ENCODE measurements at regions not wholly inside any gene's neighbourhood (a gene's known extent, or its start where the extent isn't known, plus 50 kb on each side); places are given as distances from the start of the nearest gene placed in this dataset.

GRCh38 chrX:14351611-14352303, 177.6 kb upstream of the GLRA2 start (continued):
- TF ChIP-seq CHD2 (IDR thresholded peaks at IDR 0.05; ENCODE audit: borderline replicate concordance, low read depth, low read length) (no peak), E4F1 (IDR thresholded peaks at IDR 0.05; ENCODE audit: borderline replicate concordance, partially characterized antibody) (no peak)

- ChIA-PET POLR2A (interaction anchor here (0.7 kb wide), 1 partner anchor 166 kb away, joined by 4 read pairs; no protein-coding TSS in a partner anchor), CTCF (no interaction called here), RAD21 (ENCODE audit: unreplicated experiment) (no interaction called here), SMC1A (ENCODE audit: uncharacterized antibody, unreplicated experiment) (no interaction called here)
- Histone ChIP-seq H3K27ac (ENCODE audit: control insufficient read depth, insufficient read depth) (no peak overlapping the region), H4K20me1 (ENCODE audit: control insufficient read depth, insufficient read depth) (no peaks in the 10 kb centered on the region), H3K4me2 (ENCODE audit: control insufficient read depth, insufficient read depth) (no peak overlapping the region), H3K79me2 (ENCODE audit: control insufficient read depth, insufficient read depth, low read length) (no peaks in the 10 kb centered on the region), H3K27me3 (replicated peaks in 1 of 2; ENCODE audit: control insufficient read depth in 2 of 2, insufficient read depth in 2 of 2, low read length in 1 of 2) (no peaks in the 10 kb centered on the region), H2AFZ (ENCODE audit: control insufficient read depth, low read depth, low read length) (no peak overlapping the region), H3K4me3 (no peak overlapping the region), H3K4me1 (ENCODE audit: control insufficient read depth, insufficient read depth, low read length) (no peaks in the 10 kb centered on the region), H3K36me3 (ENCODE audit: control insufficient read depth in 2 of 2, insufficient read depth in 2 of 2, low read length in 1 of 2) (no peaks in the 10 kb centered on the region), H3K9me3 (replicated peaks; ENCODE audit: control insufficient read depth, insufficient read depth, low read length) (no peaks in the 10 kb centered on the region), H3K9ac (ENCODE audit: control insufficient read depth, insufficient read depth, low read length) (no peak overlapping the region)
- ATAC-seq (no peak), FAIRE-seq (no peak), DNase-seq (ENCODE audit: low read depth, low spot score) (no peak)
- no TSS peak for BruUV-seq (replicated peaks)
- TF ChIP-seq TCF3 (IDR thresholded peaks at IDR 0.05; ENCODE audit: borderline replicate concordance, insufficient read depth, low read depth, low read length) (no peak), NFYA (IDR thresholded peaks at IDR 0.05; ENCODE audit: borderline replicate concordance, low read depth, low read length) (no peak), HCFC1 (IDR thresholded peaks at IDR 0.05; ENCODE audit: low read length) (no peak), FOXK2 (IDR thresholded peaks at IDR 0.05) (no peak), ZNF274 (IDR thresholded peaks at IDR 0.05; ENCODE audit: insufficient read depth, insufficient read length) (no peak), SIX5 (IDR thresholded peaks at IDR 0.05; ENCODE audit: low read depth, low read length, severe bottlenecking) (no peak), YY1 (IDR thresholded peaks at IDR 0.05; ENCODE audit: low read depth, low read length) (no peak), KAT2A (conservative IDR thresholded peaks at IDR 0.05; ENCODE audit: control insufficient read depth, low read depth, low read length) (no peak), SRF (IDR thresholded peaks at IDR 0.05; ENCODE audit: low read depth in 2 of 2, low read length in 2 of 2) (no peak), POLR2A (IDR thresholded peaks at IDR 0.05; ENCODE audit: low read depth, low read length) (no peak), E4F1 (IDR thresholded peaks at IDR 0.05; ENCODE audit: borderline replicate concordance, partially characterized antibody) (no peak), HDAC6 (IDR thresholded peaks at IDR 0.05; ENCODE audit: unreplicated experiment) (no peak), MAX (IDR thresholded peaks at IDR 0.05; ENCODE audit: low read depth, low read length) (no peak), CHD4 (IDR thresholded peaks at IDR 0.05) (no peak), TCF7 (IDR thresholded peaks at IDR 0.05; ENCODE audit: borderline replicate concordance) (no peak), NFIC (IDR thresholded peaks at IDR 0.05; ENCODE audit: low read depth, low read length) (no peak), JUNB (IDR thresholded peaks at IDR 0.05) (no peak), MEF2B (IDR thresholded peaks at IDR 0.05; ENCODE audit: partially characterized antibody, poor library complexity, severe bottlenecking) (no peak), BMI1 (IDR thresholded peaks at IDR 0.05; ENCODE audit: borderline replicate concordance) (no peak)
- intact Hi-C loops (cut with micrococcal nuclease; ENCODE audit: unreplicated experiment) (no loop called here), in situ Hi-C loops (cut with MboI) (no loop called here)
Measured at GRCh38 chrX:14347523-14347922, 181.8 kb upstream of the GLRA2 start.

All from GM12878 (cell line).